Esophagus squamous epithelium (tissue), 4 donors: ENCODE measurements at regions not wholly inside any gene's neighbourhood (a gene's known extent, or its start where the extent isn't known, plus 50 kb on each side); places are given as distances from the start of the nearest gene placed in this dataset.

Experiments used
- CTCF ChIP-seq, 6 experiments: fragments of 450-650 bp in 4 of 6; fragments of 200-600 bp in 2 of 6; sonication (generic) in 2 of 6; IDR thresholded peaks; one replicate each; pipeline ENCODE4 v1.5.1; 2016 to 2019; ENCODE audit warnings: antibody characterized with exemption in 6 of 6, mild to moderate bottlenecking in 4 of 6, moderate library complexity in 4 of 6
- POLR2A ChIP-seq, 4 donors: fragments of 450-650 bp; IDR thresholded peaks; one replicate each; pipeline ENCODE4 v1.6.1; 2017; ENCODE audit warnings: antibody characterized with exemption in 4 of 4, mild to moderate bottlenecking in 4 of 4, moderate library complexity in 3 of 4

- TF ChIP-seq CTCF (IDR thresholded peaks at IDR 0.05) = no peak
- no peak for TF ChIP-seq POLR2A (IDR thresholded peaks at IDR 0.05)
Observed at GRCh38 chr2:58938988-58939387, 697.9 kb upstream of the FANCL start.
